SK-N-MC (cell line): ENCODE measurements at regions not wholly inside any gene's neighbourhood (a gene's known extent, or its start where the extent isn't known, plus 50 kb on each side); places are given as distances from the start of the nearest gene placed in this dataset.

ENCODE experiments used
- DNase-seq: peaks from one replicate; pipeline ENCODE4 v3.0.0-alpha.2; 2011; ENCODE audit warnings: low read depth, low spot score
- H3K27ac ChIP-seq: fragments of 200-600 bp; sonication (generic); 2 replicates; pipeline ENCODE4 v1.5.1; 2016; ENCODE audit warnings: mixed run types
- H3K36me3 ChIP-seq: fragments of 200-600 bp; sonication (generic); 2 replicates; pipeline ENCODE4 v1.6.1; 2017; ENCODE audit warnings: antibody characterized with exemption, low read length, mixed read lengths; ENCODE audit not compliant: insufficient read depth
- H3K4me3 ChIP-seq: fragments of 200-600 bp; sonication (generic); 2 replicates; pipeline ENCODE4 v1.5.1; 2016
- H3K9ac ChIP-seq: fragments of 200-600 bp; sonication (generic); 2 replicates; pipeline ENCODE4 v1.8.0; 2017; ENCODE audit warnings: mixed run types, mixed read lengths; ENCODE audit not compliant: insufficient read length
- H3K9me3 ChIP-seq: fragments of 200-600 bp; sonication (generic); 2 replicates; pipeline ENCODE4 v1.6.1; 2017; ENCODE audit warnings: low read depth, mild to moderate bottlenecking, antibody characterized with exemption, low read length, moderate library complexity, mixed read lengths
- EZH2 ChIP-seq: fragments of 200-600 bp; sonication (generic); IDR thresholded peaks from one replicate; pipeline ENCODE4 v1.6.1; 2017; ENCODE audit warnings: antibody characterized with exemption
- FOXP2 ChIP-seq: optimal IDR thresholded peaks from 2 replicates; pipeline ENCODE3; 2011; ENCODE audit warnings: mild to moderate bottlenecking, moderate library complexity; ENCODE audit not compliant: insufficient read depth; ENCODE audit errors: extremely low read length, control extremely low read depth
- POLR2AphosphoS5 ChIP-seq: IDR thresholded peaks from 2 replicates; pipeline ENCODE4 v1.6.1; 2012; ENCODE audit warnings: mild to moderate bottlenecking, low read depth, low read length, borderline replicate concordance

DNA sequence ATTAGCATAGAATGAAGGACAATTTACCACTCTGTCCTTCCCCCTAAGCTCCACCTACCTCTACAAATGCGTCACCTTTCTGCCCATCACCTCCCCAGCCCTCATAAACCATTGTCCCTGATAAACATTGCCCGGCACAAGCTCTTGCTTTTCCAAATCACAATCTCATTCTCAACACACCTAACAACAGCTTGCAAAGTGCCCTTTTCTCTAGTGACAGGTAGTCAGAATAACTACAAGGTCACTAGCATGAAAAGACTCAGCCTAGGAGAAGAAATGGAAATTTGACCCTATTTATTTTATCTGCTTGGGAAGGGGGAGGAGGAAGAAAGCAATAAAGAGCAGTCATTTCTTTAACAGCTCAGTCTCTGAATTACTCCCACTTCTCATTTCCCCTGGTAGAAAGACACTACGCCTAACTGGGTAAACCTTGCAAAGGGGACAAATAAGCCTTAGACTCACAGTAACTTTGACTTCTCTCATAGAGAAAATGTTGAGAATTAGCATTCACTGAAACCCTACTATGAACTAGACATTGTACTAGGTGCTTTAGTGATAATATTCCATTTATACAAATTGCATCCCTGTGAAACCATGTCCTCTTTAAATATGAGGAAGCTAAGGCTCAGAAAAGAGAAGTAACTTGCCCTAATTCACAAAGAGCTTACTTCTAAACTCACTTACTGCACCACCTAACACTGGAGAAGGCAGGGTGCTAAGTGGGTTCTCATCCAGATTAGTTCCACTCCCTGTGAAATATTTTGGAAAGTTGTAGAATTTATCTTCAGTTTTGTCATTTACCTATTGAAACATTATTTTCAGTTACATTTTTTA lies 116.2 kb upstream of the FNDC3A start:
- DNase-seq: no peak
- Histone ChIP-seq H3K36me3 (no peaks in the 10 kb centered on the region), H3K4me3 (no peak overlapping the region), H3K9me3 (no peaks in the 10 kb centered on the region), H3K27ac (no peak overlapping the region), H3K9ac (no peak overlapping the region)
- TF ChIP-seq EZH2 (no peak), POLR2AphosphoS5 (no peak), FOXP2 (no peak)

DNA sequence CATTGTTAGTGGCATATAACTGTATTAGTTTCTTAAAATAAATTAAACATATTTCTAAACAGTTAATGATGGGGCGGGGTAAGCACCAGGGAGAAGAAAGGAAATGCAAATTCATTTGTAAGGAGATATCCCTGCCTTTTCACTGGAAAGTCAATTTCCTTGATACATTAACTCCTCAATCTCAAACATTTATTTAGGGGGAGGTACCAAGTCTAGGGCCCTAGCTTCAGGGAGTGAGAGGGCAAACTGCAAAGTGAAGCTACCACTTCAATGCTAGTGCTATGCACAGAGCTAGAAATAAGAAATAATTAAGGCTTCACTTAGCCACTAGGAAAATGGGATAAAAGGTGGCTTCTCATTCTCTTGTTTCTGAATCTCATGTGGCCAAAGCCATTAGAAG lies 115.3 kb upstream of the FNDC3A start:
- no peak overlapping the region for H3K9ac ChIP-seq
- H3K27ac ChIP-seq: no peak overlapping the region
- DNase-seq: no peak
- H3K9me3 ChIP-seq: no peaks in the 10 kb centered on the region
- TF ChIP-seq FOXP2 (no peak), EZH2 (no peak), POLR2AphosphoS5 (no peak)
- H3K4me3 ChIP-seq: no peak overlapping the region
- H3K36me3 ChIP-seq: no peaks in the 10 kb centered on the region

DNA sequence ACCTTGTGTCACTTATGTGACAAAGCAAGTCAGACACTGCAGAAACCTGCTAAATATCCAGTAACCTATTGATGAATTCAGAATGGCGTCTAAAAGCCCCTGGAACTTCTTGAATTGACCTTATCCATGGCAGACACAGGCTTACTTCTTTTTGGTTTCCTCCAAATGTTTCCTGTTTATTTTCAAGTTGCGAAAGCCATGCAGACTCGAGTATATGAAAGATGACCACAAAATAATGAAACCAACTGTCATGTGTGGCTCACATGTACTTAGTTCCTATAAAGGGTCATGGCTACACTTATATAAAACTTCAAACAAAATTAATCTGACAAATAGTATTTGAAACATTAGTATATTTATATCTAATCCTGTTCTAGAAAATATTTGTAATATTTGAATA lies 113.1 kb upstream of the FNDC3A start:
- Histone ChIP-seq H3K4me3 (no peak overlapping the region), H3K27ac (no peak overlapping the region), H3K9ac (no peak overlapping the region), H3K36me3 (no peaks in the 10 kb centered on the region), H3K9me3 (no peaks in the 10 kb centered on the region)
- TF ChIP-seq FOXP2 (no peak), POLR2AphosphoS5 (no peak), EZH2 (no peak)
- no peak for DNase-seq

DNA sequence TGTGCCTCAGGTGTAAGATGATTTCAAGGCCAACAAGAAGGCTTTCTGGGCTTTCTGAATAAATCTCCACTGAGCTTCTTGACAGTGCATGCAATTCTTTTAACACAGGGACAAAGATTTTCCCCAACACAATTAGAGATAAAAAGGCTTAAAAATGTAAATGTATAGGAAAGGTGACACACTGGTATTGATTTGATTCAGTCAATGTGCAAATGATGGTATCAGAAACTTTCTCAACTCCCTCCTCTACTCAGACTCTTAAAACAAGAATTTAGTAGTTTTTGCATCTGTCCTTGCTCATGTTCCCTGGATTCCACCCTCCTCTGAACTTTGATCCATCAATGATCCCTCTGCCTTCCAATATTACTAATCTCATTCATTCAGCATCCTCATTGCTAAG lies 111.6 kb upstream of the FNDC3A start:
- Histone ChIP-seq H3K9ac (no peak overlapping the region), H3K27ac (no peak overlapping the region)
- no peak for DNase-seq

DNA sequence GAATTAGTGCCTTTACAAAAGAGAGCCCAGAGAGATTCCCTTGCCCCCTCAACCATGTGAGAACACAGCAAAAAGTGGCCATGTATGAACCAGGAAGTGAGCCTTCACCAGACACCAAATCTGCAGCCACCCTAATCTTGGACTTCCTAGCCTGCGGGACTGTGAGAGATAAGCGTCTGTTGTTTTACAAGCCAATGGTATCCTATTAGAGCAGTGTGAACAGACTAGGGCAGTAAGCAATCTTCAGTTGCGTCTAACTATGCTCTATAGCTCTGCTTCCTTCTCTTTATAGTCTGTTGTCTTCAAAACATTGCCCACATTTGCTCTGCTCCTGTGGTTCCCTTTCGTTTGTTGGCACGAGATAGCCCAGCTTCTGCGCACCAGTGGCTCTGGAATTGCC lies 109.5 kb upstream of the FNDC3A start:
- no peak overlapping the region for H3K9ac ChIP-seq
- no peaks in the 10 kb centered on the region for H3K9me3 ChIP-seq
- no peak overlapping the region for H3K27ac ChIP-seq
- no peak overlapping the region for H3K4me3 ChIP-seq
- TF ChIP-seq EZH2 (no peak), POLR2AphosphoS5 (no peak), FOXP2 (no peak)
- DNase-seq: no peak
- no peaks in the 10 kb centered on the region for H3K36me3 ChIP-seq

More for the DNA sequence above, 111.6 kb upstream of the FNDC3A start:
- Histone ChIP-seq H3K9me3 (no peaks in the 10 kb centered on the region), H3K36me3 (no peaks in the 10 kb centered on the region), H3K4me3 (no peak overlapping the region)
- TF ChIP-seq FOXP2: no peak
- TF ChIP-seq POLR2AphosphoS5: no peak
- no peak for TF ChIP-seq EZH2

DNA sequence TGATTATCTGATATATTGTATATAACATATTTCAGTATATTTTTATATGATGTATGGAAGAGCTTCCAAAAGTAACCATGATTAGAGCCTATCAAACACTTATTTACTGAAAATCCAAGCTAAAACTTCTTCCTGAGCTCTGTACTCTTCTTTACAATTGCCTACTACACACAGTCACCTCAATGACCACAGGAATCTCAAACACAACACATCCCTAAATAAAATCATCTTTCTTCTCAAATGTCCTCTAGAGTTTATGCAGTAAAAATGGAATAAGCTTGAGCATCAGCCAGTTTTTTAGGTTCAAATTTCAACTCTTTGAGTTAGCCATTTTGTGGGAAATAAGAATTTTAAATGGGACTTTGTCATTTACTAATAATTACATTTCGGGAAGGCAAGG lies 102.6 kb upstream of the FNDC3A start:
- DNase-seq: no peak
- TF ChIP-seq EZH2: no peak
- no peak for TF ChIP-seq POLR2AphosphoS5
- no peak for TF ChIP-seq FOXP2
- H3K36me3 ChIP-seq: no peaks in the 10 kb centered on the region
- H3K9me3 ChIP-seq: no peaks in the 10 kb centered on the region
- no peak overlapping the region for H3K27ac ChIP-seq
- H3K4me3 ChIP-seq: no peak overlapping the region
- no peak overlapping the region for H3K9ac ChIP-seq

DNA sequence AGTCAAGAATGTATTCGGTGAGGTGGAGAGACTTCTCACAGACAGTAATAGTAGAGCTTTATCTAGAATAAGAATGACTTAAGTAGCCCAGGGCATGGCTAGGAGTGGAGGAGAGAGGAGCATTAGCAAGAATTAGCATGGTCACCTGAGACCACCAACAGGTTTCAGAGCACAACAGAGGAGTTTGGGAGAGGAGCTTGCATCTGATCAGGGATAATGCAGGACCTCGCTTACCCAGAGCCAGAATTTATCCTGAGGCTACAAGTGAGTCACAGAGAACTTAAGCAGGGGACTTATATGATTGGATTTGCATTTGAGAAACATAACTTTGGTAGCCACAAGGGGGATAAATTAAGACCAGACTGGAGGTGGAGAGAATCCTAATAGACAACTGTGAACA lies 102.1 kb upstream of the FNDC3A start:
- no peaks in the 10 kb centered on the region for H3K36me3 ChIP-seq
- TF ChIP-seq FOXP2 (no peak), EZH2 (no peak), POLR2AphosphoS5 (no peak)
- DNase-seq: no peak
- no peak overlapping the region for H3K27ac ChIP-seq
- H3K9me3 ChIP-seq: no peaks in the 10 kb centered on the region
- H3K4me3 ChIP-seq: no peak overlapping the region
- H3K9ac ChIP-seq: no peak overlapping the region

DNA sequence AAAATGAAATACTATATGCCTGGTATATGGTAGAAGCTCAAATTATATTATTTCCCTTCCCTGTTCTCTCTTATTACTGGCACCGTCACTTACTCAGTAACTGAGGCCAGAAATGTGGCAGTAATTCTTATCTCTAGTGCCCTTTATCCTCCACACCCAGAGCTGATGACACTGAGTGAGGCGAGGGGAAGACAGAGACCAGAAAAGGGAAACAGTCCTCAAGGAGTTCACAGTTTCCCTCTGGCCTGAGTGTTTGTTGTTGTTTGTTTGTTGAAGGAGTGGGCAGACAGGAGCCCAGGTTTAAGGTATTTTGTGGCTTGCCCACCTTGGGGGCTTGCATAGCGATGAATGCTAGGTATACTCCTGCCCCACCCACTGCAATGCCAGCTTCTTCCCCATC lies 101.5 kb upstream of the FNDC3A start:
- no peak overlapping the region for H3K27ac ChIP-seq
- TF ChIP-seq FOXP2 (no peak), POLR2AphosphoS5 (no peak), EZH2 (no peak)
- no peaks in the 10 kb centered on the region for H3K36me3 ChIP-seq
- no peak for DNase-seq
- H3K9me3 ChIP-seq: no peaks in the 10 kb centered on the region
- H3K9ac ChIP-seq: no peak overlapping the region
- H3K4me3 ChIP-seq: no peak overlapping the region
